ENCODE measurements at regions not wholly inside any gene's neighbourhood (a gene's known extent, or its start where the extent isn't known, plus 50 kb on each side); places are given as distances from the start of the nearest gene placed in this dataset.
A peak's percentile ranks its signal among the peaks of the same experiment; 100 is the strongest.
"Not testable (repeated sequence)": the region's sequence is repeated elsewhere in the genome, so short reads cannot be mapped to it uniquely, and the experiment has no call there.

GRCh38 chr13:110811008-110811720, 97.7 kb downstream of the ING1 start:
- DNase-seq, result no peak

- no peak for DNase-seq
Observed at GRCh38 chr13:110811771-110812120, 98.2 kb downstream of the ING1 start.

DNA sequence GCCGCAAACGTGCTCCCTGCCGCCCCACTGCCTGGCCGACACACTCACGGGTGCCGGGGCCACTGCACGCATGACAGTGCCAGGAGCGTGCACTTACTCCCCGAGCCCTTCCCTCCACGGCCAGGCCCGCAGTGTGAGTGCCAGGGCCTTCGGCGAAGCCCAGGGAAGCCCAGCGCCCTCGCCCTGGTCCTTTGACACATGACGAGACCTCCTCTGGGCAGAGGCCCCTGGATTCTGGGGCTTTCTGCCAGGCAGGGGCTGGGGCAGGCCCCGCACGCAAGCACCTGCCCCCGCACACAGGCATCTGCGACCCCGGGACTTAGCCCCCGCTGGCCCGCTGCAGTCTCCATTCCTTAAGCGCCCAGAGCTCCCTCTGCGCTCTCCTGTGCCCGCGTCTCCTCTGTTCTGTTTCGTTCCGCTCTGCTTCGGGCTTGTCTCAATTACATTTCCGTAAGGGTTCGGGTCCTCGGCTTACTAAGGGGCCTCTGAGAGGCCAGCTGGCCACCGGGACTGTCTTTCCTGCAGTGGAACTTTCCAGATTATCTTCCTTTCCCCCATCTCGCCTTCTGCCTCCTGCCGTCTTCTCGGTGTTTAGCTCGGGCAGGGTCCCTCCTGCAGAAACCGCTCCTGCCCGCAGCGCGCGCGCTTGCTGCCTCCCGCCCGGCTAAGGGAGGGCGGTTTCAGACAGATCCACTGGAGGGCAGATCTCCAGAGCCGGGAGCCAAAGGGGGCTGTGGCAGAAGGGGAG, 98.8 kb downstream of the ING1 start:
- DNase-seq, result no peak

- no peak for DNase-seq
Observed at GRCh38 chr13:110812869-110813645, 99.6 kb downstream of the ING1 start.

DNA sequence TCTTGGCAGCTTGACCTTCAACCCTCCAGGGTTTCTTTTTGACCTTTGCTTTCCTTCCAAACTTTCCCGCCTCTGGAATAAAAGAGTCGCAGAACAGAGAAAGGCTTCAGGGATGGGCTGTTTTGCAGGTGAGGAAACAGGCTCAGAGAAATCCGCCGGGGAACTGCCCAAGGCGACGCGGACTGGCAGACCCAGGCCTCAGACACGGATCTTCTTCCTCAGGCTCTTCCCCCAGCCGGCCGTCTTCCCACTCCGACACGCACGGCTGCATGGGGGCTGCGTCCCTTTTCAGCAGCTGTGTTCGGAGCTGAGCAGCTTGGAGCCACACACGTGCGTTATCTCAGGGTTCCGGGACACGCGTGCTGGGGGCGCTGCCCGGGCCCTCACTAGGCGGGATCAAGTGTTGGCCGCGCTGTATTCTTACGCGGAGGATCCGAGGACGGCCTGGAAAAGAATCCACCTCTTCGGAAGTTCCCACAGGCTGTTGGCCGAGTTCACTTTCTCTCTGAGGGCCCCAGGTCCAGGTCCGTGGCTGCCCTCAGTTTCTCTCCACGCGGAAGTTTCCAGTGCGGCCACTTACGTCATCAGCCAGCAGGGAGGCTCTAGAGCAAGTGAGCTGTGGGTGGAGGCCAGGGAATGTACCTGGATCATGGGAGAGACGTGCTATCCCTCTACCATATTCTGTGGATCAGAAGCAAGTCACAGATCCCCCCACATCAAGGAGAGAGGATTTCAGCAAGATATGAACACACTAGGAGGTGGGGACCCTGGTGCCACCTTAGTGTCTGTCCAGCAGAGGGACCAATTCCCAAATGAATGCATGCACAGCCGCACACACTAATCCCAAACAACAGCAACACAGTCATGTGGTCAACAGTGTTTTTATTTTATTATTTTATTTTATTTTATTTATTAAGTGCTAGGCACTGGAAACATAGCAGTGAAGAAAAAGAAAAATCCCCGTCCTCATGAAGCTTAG, 100.4 kb downstream of the ING1 start:
- DNase-seq, result no peak

- peak; percentile 93 for DNase-seq
Observed at GRCh38 chr13:110815471-110816204, 99.2 kb downstream of the ANKRD10 start.

- DNase-seq, result peak; percentile 32
Observed at GRCh38 chr13:110816500-110816899, 98.4 kb downstream of the ANKRD10 start.

- DNase-seq, result peak; percentile 43
Observed at GRCh38 chr13:110817143-110817542, 97.7 kb downstream of the ANKRD10 start.

DNA sequence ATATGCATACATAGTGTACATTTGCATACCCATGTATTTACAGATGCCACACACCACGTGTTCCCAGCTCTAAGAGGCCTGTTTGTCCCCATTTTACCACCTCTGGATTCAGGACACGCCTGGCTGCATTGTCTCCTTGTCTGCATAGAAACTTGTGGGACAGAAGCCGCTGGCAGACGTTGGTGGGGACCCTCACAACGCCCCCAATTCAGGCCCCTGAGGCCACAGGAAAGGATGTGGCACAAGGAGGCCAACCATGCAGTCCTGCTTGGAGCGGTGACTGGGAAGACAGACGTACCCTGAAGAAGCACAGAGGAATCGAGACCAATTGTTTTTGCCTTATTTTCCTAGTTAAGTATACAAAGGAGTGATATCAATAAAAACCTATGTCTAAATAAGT, 96.1 kb downstream of the ANKRD10 start:
- DNase-seq, result no peak

DNA sequence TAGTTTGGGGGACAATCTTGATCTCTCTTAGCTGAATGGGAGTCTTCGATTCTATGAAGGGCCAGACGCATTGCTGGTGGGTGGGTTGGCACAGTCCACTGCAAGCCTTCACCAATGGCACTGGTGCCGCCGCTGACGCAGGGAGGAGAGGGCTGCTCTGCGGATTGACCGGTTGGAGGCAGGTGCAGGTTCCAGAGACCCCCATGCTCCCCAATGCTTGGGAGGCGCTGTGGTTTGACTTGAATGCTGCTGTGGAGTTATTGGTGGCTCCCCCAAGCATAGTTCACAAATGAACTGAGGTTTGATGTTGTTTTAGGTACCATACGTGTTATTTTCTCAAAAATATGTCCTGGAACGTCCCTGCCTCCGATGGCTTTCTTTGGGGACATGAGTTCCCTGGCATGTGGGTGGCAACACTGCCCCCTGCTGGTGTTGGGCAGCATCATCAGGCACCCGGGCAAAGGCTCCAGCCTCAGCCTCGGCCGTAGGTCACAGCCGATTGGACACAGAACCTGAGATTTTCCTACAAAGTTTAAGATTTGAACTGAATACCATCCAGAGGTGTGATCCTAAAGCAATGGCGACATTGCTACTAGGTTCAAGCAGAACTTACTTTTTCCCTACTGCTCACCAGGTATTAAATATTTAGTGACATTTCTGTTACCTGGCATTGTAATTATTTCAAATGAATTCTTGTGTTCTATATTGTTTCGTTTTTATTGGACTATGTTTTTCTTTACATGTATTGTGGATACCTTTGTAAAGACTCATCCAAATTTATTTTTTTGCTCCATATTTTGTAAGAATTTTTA, 95.5 kb downstream of the ANKRD10 start:
- peak; percentile 74 for DNase-seq

GRCh38 chr13:110820322-110820721, 94.5 kb downstream of the ANKRD10 start:
- DNase-seq, result peak; percentile 75

DNA sequence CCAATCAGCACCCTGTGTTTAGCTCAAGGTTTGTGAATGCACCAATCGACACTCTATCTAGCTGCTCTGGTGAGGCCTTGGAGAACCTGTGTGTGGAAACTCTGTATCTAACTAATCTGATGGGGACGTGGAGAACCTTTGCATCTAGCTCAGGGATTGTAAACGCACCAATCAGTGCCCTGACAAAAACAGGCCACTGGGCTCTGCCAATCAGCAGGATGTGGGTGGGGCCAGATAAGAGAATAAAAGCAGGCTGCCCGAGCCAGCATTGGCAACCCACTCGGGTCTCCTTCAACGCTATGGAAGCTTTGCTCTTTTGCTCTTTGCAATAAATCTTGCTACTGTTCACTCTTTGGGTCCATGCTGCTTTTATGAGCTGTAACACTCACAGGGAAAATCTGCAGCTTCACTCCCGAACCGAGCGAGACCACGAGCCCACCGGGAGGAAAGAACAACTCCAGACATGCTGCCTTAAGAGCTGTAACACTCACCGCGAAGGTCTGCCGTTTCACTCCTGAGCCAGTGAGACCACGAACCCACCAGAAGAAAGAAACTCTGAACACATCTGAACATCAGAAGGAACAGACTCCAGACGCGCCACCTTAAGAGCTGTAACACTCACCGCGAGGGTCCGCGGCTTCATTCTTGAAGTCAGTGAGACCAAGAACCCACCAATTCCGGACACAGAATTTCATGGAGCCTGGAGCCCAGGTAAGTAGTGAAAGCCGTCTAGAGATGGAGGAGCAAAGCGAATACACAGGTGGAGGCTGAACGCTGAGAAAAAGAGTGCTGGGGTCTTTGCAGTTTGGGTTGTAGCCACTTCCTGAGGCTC, 92.8 kb downstream of the ANKRD10 start:
- not testable (repeated sequence) for DNase-seq

- no peak for DNase-seq
Observed at GRCh38 chr13:110822669-110822945, 92.3 kb downstream of the ANKRD10 start.

GRCh38 chr13:110824702-110825300, 90.1 kb downstream of the ANKRD10 start:
- DNase-seq, result no peak

DNA sequence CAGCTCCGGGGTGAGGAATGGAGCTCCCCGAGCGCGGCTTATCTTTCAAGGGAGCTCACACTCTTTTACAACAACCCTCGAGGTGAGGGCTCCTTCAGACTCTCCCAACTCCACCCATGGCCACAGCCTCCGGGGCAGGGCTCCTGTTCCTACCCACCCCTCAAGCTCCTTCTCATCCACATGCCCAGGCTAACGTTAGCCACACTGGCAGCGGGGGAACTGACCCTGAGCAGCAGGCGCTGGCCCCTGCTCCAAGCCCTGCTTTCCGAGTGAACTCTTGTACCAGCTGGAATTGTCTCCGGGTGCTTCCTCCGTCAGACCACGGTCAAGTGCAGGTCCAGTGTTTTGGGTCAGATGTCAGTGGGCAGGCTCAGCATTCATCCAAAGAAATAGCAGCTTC, 89.4 kb downstream of the ANKRD10 start:
- DNase-seq, result no peak

- no peak for DNase-seq
Observed at GRCh38 chr13:110826101-110826500, 88.8 kb downstream of the ANKRD10 start.

GRCh38 chr13:110826861-110827672, 87.8 kb downstream of the ANKRD10 start:
- peak; percentile 24 for DNase-seq

Data from NCI-H2029 treated with DMSO at 0.1 percent for 48 hours (cell line).